Hepatocyte (in vitro differentiated cells): ENCODE measurements at regions not wholly inside any gene's neighbourhood (a gene's known extent, or its start where the extent isn't known, plus 50 kb on each side); places are given as distances from the start of the nearest gene placed in this dataset.

Source experiments
- CTCF ChIP-seq: fragments of 200-600 bp; sonication (generic); IDR thresholded peaks from 2 replicates; pipeline ENCODE4 v1.5.1; 2016; ENCODE audit warnings: antibody characterized with exemption, mild to moderate bottlenecking; ENCODE audit not compliant: poor library complexity
- EZH2 ChIP-seq: fragments of 200-600 bp; sonication (generic); IDR thresholded peaks from 2 replicates; pipeline ENCODE4 v1.6.1; 2016; ENCODE audit warnings: antibody characterized with exemption, mild to moderate bottlenecking, borderline replicate concordance
- EZH2phosphoT487 ChIP-seq: fragments of 200-600 bp; sonication (generic); IDR thresholded peaks from one replicate; pipeline ENCODE4 v1.6.1; 2018; ENCODE audit warnings: antibody characterized with exemption, mild to moderate bottlenecking, low read depth, moderate library complexity; ENCODE audit not compliant: unreplicated experiment, severe bottlenecking

DNA sequence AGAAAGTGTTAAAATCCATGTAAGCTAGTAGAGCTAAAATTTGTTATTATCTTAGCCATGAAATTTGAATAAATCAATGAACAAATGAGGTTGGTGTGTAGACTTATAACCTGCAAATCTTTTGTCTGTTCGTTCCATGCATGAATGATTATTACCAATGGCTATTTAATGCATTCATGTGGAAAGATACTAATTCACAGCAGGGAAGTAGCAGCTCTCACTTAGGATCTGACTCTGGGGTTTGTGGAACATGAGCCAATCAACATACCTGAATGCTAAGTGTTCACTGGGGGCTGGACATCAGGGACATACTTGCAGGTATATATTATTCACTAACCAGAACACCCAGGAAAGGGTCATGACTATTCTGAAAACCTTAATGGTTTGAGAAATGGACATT lies 444.1 kb downstream of the STIM2 start:
- no peak for TF ChIP-seq CTCF
- no peak for TF ChIP-seq EZH2phosphoT487
- no peak for TF ChIP-seq EZH2
